IMR-90 (cell line): ENCODE measurements at regions not wholly inside any gene's neighbourhood (a gene's known extent, or its start where the extent isn't known, plus 50 kb on each side); places are given as distances from the start of the nearest gene placed in this dataset.

Experiments used
- ATAC-seq: fragments of 200-7000 bp; cut with Tn5 transposase; 2 replicates; pipeline ENCODE4 v1.9.1; 2020; ENCODE audit warnings: low read depth, mild to moderate bottlenecking, moderate library complexity
- BruUV-seq: library from RNA; stranded (reverse); fragments of 400-500 nt; replicated peaks from 2 replicates; lab custom pipeline; 2021; lab: Mats Ljungman, UMichigan
- CTCF ChIA-PET: fragments of 300-600 bp; formaldehyde crosslinking; extraction: SDS; loops from one replicate; lab custom pipeline; 2021; ENCODE audit warnings: antibody characterized with exemption; lab: Yijun Ruan, JAX
- POLR2A ChIA-PET: fragments of 300-600 bp; sonication (Branson Sonifier 250); formaldehyde crosslinking; loops from one replicate; lab custom pipeline; 2022; ENCODE audit warnings: antibody characterized with exemption; ENCODE audit not compliant: unreplicated experiment; lab: Charles Lee
- DNase-seq: peaks from one replicate; pipeline ENCODE4 v3.0.0; 2013
- H2AFZ ChIP-seq: replicated peaks from 2 replicates; pipeline ENCODE3; 2013; ENCODE audit warnings: low read length, mild to moderate bottlenecking; ENCODE audit not compliant: poor library complexity
- H2AK5ac ChIP-seq: 2 replicates; pipeline ENCODE4 v1.6.1; 2013; ENCODE audit warnings: low read depth, low read length, inconsistent platforms
- H2AK9ac ChIP-seq: replicated peaks from 2 replicates; pipeline ENCODE3; 2013; ENCODE audit warnings: mild to moderate bottlenecking, low read depth, low read length, moderate library complexity; ENCODE audit not compliant: poor library complexity
- H2BK120ac ChIP-seq: 2 replicates; pipeline ENCODE4 v1.6.1; 2013; ENCODE audit warnings: low read depth, low read length, inconsistent platforms
- H2BK15ac ChIP-seq: 3 replicates; pipeline ENCODE4 v1.6.1; 2013; ENCODE audit warnings: low read depth, low read length, inconsistent platforms
- H2BK20ac ChIP-seq: 2 replicates; pipeline ENCODE4 v1.6.1; 2013; ENCODE audit warnings: low read depth, mild to moderate bottlenecking, inconsistent platforms, low read length, moderate library complexity
- H2BK5ac ChIP-seq: 2 replicates; pipeline ENCODE4 v1.6.1; 2013; ENCODE audit warnings: mild to moderate bottlenecking, low read depth, low read length, inconsistent platforms; ENCODE audit not compliant: poor library complexity, severe bottlenecking
- H3K14ac ChIP-seq: replicated peaks from 2 replicates; pipeline ENCODE4 v1.6.1; 2013; ENCODE audit warnings: low read depth, low read length, inconsistent platforms
- H3K18ac ChIP-seq: 2 replicates; pipeline ENCODE4 v1.6.1; 2013; ENCODE audit warnings: low read depth, low read length, control low read depth
- H3K23ac ChIP-seq: 2 replicates; pipeline ENCODE4 v1.6.1; 2013; ENCODE audit warnings: low read depth, low read length, inconsistent platforms
- H3K27ac ChIP-seq: 2 replicates; pipeline ENCODE4 v1.5.1; 2013; ENCODE audit warnings: mild to moderate bottlenecking, control low read depth, low read length; ENCODE audit not compliant: insufficient read depth
- H3K27me3 ChIP-seq: 2 replicates; pipeline ENCODE4 v1.6.1; 2013; ENCODE audit warnings: low read length; ENCODE audit not compliant: control insufficient read depth, insufficient read depth
- H3K36me3 ChIP-seq: 2 replicates; pipeline ENCODE4 v1.6.1; 2013; ENCODE audit warnings: low read length, mixed read lengths; ENCODE audit not compliant: control insufficient read depth, insufficient read depth
- H3K4ac ChIP-seq: 2 replicates; pipeline ENCODE4 v1.6.1; 2013; ENCODE audit warnings: low read depth, low read length, inconsistent platforms
- H3K4me1 ChIP-seq: 2 replicates; pipeline ENCODE4 v1.6.1; 2013; ENCODE audit warnings: low read length, mixed read lengths; ENCODE audit not compliant: control insufficient read depth, insufficient read depth
- H3K4me2 ChIP-seq: 2 replicates; pipeline ENCODE4 v1.6.1; 2013; ENCODE audit warnings: low read depth, mild to moderate bottlenecking, control low read depth, low read length, moderate library complexity
- H3K4me3 ChIP-seq: 2 replicates; pipeline ENCODE4 v1.5.1; 2013; ENCODE audit warnings: low read depth, mild to moderate bottlenecking, control low read depth, low read length, moderate library complexity; ENCODE audit not compliant: insufficient read depth
- H3K56ac ChIP-seq: 2 replicates; pipeline ENCODE4 v1.6.1; 2013; ENCODE audit warnings: low read length, inconsistent platforms; ENCODE audit not compliant: insufficient read depth; ENCODE audit errors: extremely low read depth
- H3K79me1 ChIP-seq, 2 experiments: 2 replicates each; pipeline ENCODE4 v1.6.1; 2013; ENCODE audit warnings: low read length in 2 of 2, inconsistent platforms in 1 of 2, low read depth in 1 of 2
- H3K9ac ChIP-seq: 2 replicates; pipeline ENCODE4 v1.6.1; 2013; ENCODE audit warnings: low read depth, low read length, control low read depth
- H3K9me1 ChIP-seq: 2 replicates; pipeline ENCODE4 v1.6.1; 2013; ENCODE audit warnings: low read length, inconsistent platforms; ENCODE audit not compliant: insufficient read depth
- H3K9me3 ChIP-seq: 2 replicates; pipeline ENCODE4 v1.6.1; 2013; ENCODE audit warnings: low read length; ENCODE audit not compliant: control insufficient read depth, insufficient read depth
- H4K20me1 ChIP-seq: 2 replicates; pipeline ENCODE4 v1.6.1; 2013; ENCODE audit warnings: low read length, inconsistent platforms; ENCODE audit not compliant: insufficient read depth
- H4K5ac ChIP-seq: 2 replicates; pipeline ENCODE4 v1.6.1; 2013; ENCODE audit warnings: mild to moderate bottlenecking, low read depth, low read length, control low read depth
- H4K8ac ChIP-seq, 2 experiments: 2 replicates each; pipeline ENCODE4 v1.6.1; 2013; ENCODE audit warnings: low read depth in 2 of 2, low read length in 2 of 2, control low read depth in 1 of 2, inconsistent platforms in 1 of 2
- H4K91ac ChIP-seq: 2 replicates; pipeline ENCODE4 v1.6.1; 2013; ENCODE audit warnings: low read depth, low read length, inconsistent platforms; ENCODE audit not compliant: insufficient read depth
- MAFK ChIP-seq: IDR thresholded peaks from 2 replicates; pipeline ENCODE4 v1.6.1; 2012; ENCODE audit warnings: low read depth, low read length, improper control_type of control experiment
- MAZ ChIP-seq: IDR thresholded peaks from 2 replicates; pipeline ENCODE4 v1.6.1; 2012; ENCODE audit warnings: low read depth, mild to moderate bottlenecking, low read length, improper control_type of control experiment, moderate library complexity, borderline replicate concordance
- MXI1 ChIP-seq: IDR thresholded peaks from 2 replicates; pipeline ENCODE4 v1.6.1; 2012; ENCODE audit warnings: low read depth, mild to moderate bottlenecking, low read length, moderate library complexity, borderline replicate concordance
- RAD21 ChIP-seq: IDR thresholded peaks from 2 replicates; pipeline ENCODE4 v1.6.1; 2012; ENCODE audit warnings: low read length, improper control_type of control experiment
- RFX5 ChIP-seq: IDR thresholded peaks from 2 replicates; pipeline ENCODE4 v1.8.0; 2012; ENCODE audit warnings: low read depth, mild to moderate bottlenecking, low read length, moderate library complexity
- WGBS, 2 experiments: methylation state at CpG; one replicate each; pipeline versions ENCODE4 v1.1.5 to v1.1.7; 2013; ENCODE audit warnings: missing lambda C conversion rate in 2 of 2; ENCODE audit not compliant: insufficient read length in 1 of 2; ENCODE audit errors: extremely low coverage in 2 of 2; 5-methylcytosine and 5-hydroxymethylcytosine counted together
- dilution Hi-C: fragments of 300-500 bp; cut with HindIII; formaldehyde crosslinking; loops from one replicate; pipeline ENCODE4 v1.14.3; 2018; ENCODE audit warnings: low sequenced_read_pairs; ENCODE audit not compliant: unreplicated experiment
- in situ Hi-C: fragments of 300-500 bp; cut with MboI; formaldehyde crosslinking; loops from 3 replicates; pipeline ENCODE4 v1.14.3; 2019; ENCODE audit warnings: low sequenced_read_pairs, inconsistent platforms, mixed read lengths
- intact Hi-C: fragments of 100-400 bp; cut with micrococcal nuclease; formaldehyde crosslinking; loops from 2 replicates; pipeline ENCODE4 v1.10.0; 2022

GRCh38 chr18:37838083-37838482 is 272.5 kb upstream of the CELF4 start:
- Histone ChIP-seq H2BK5ac (no peak overlapping the region), H3K9me3 (peaks cover 8% of the 10 kb centered on the region), H3K23ac (no peak overlapping the region), H3K4me3 (no peak overlapping the region), H2BK15ac (no peak overlapping the region), H2BK20ac (no peak overlapping the region), H3K4ac (no peak overlapping the region), H4K20me1 (no peaks in the 10 kb centered on the region), H3K4me2 (no peak overlapping the region), H3K27me3 (no peaks in the 10 kb centered on the region), H4K91ac (no peak overlapping the region), H3K36me3 (no peaks in the 10 kb centered on the region), H3K9me1 (no peaks in the 10 kb centered on the region), H3K27ac (no peak overlapping the region), H3K18ac (no peak overlapping the region), H2BK120ac (no peak overlapping the region), H2AK5ac (no peak overlapping the region), H3K14ac (no peak overlapping the region), H3K4me1 (no peaks in the 10 kb centered on the region), H4K8ac (no peak overlapping the region), H3K9ac (no peak overlapping the region), H3K56ac (no peak overlapping the region), H3K79me1 (no peaks in the 10 kb centered on the region), H2AK9ac (no peak overlapping the region), H2AFZ (no peak overlapping the region), H4K5ac (no peak overlapping the region)
- DNase-seq (no peak), ATAC-seq (no peak)
- ChIA-PET CTCF (no interaction called here), POLR2A (no interaction called here)
- WGBS, 2 experiments: no CpG with 5 or more reads among the region's 3 CpGs
- in situ Hi-C loops (no loop called here), intact Hi-C loops (no loop called here), dilution Hi-C loops (no loop called here)
- BruUV-seq: no TSS peak
- TF ChIP-seq RAD21 (no peak), MAZ (no peak), RFX5 (no peak), MAFK (peak; percentile 72), MXI1 (no peak)
